ENCODE measurements at regions not wholly inside any gene's neighbourhood (a gene's known extent, or its start where the extent isn't known, plus 50 kb on each side); places are given as distances from the start of the nearest gene placed in this dataset.

DNA sequence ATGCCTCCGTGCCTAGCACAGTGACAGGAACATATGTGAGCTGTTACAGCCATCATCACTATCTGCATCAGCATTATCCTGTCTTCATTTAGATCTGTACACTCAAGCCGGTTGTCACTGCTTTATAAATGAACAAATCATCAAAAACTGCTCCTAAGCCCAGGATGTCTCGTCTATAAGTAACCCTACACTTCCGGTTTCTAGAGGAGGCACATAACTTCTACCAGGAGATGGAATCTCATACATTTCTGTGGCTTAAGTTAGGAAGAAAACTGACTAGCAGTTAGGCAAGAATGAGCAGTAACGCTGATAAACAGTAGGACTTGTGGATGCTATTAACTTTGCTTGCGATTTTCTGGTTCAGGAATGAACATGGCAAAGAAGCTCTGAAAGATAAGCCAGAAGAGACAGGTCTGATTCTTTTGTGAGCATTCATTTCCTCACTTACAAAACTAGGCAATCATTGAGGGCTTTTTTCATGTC, 1199.2 kb downstream of the SORCS3 start:
- H3K27me3 ChIP-seq (ENCODE audit: control insufficient read depth in 3 of 3, insufficient read depth in 3 of 3, low read length in 2 of 3), result no peaks in the 10 kb centered on the region
- H3K27ac ChIP-seq (ENCODE audit: low read depth in 1 of 2, low read length in 1 of 2), result no peak overlapping the region
- no peak overlapping the region for H3K9ac ChIP-seq (ENCODE audit: insufficient read depth in 1 of 2, low read length in 2 of 2)
- no peaks in the 10 kb centered on the region for H3K36me3 ChIP-seq (ENCODE audit: control insufficient read depth in 4 of 4, insufficient read depth in 4 of 4, low read length in 4 of 4)
- 63 to 75% methylated on average over 6 of the region's 6 CpGs for WGBS, 2 donors
- H3K9me3 ChIP-seq (ENCODE audit: control insufficient read depth in 4 of 4, insufficient read depth in 3 of 4, low read length in 3 of 4), result no peaks in the 10 kb centered on the region
- DNase-seq (peak in 1 of 3 donors; percentile 4), ATAC-seq (ENCODE audit: insufficient read depth, low FRiP score) (no peak)
- no peaks in the 10 kb centered on the region for H3K4me1 ChIP-seq (ENCODE audit: control insufficient read depth in 5 of 5, insufficient read depth in 5 of 5, low read length in 5 of 5)
- TF ChIP-seq, protein P1, sequence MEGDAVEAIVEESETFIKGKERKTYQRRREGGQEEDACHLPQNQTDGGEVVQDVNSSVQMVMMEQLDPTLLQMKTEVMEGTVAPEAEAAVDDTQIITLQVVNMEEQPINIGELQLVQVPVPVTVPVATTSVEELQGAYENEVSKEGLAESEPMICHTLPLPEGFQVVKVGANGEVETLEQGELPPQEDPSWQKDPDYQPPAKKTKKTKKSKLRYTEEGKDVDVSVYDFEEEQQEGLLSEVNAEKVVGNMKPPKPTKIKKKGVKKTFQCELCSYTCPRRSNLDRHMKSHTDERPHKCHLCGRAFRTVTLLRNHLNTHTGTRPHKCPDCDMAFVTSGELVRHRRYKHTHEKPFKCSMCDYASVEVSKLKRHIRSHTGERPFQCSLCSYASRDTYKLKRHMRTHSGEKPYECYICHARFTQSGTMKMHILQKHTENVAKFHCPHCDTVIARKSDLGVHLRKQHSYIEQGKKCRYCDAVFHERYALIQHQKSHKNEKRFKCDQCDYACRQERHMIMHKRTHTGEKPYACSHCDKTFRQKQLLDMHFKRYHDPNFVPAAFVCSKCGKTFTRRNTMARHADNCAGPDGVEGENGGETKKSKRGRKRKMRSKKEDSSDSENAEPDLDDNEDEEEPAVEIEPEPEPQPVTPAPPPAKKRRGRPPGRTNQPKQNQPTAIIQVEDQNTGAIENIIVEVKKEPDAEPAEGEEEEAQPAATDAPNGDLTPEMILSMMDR (IDR thresholded peaks at IDR 0.05; ENCODE audit: control extremely low read depth, extremely low read depth), result no peak
- H3K4me3 ChIP-seq, result no peak overlapping the region

DNA sequence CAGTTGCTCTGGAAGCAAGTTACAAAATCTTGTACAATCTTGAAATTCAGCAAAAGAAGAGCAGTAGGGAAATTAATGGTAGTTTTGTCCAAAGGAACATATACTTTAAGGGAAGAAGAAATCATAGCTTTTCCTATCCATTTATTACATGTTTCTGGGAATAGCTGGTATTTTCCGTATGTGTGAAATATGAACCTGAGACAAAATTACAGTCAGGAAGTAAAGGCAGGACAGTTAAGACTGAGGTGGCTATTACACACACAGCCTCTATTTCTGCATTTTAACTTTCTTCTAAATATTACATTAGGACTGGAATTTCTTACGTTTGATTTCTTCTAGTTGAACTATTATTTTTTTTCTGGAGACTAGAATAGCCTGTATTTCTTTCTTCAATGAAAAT, 1197.3 kb downstream of the SORCS3 start:
- Histone ChIP-seq H3K27me3 (ENCODE audit: control insufficient read depth in 3 of 3, insufficient read depth in 3 of 3, low read length in 2 of 3) (no peaks in the 10 kb centered on the region), H3K36me3 (ENCODE audit: control insufficient read depth in 4 of 4, insufficient read depth in 4 of 4, low read length in 4 of 4) (no peaks in the 10 kb centered on the region), H3K4me1 (ENCODE audit: control insufficient read depth in 5 of 5, insufficient read depth in 5 of 5, low read length in 5 of 5) (no peaks in the 10 kb centered on the region), H3K4me3 (no peak overlapping the region), H3K9me3 (ENCODE audit: control insufficient read depth in 4 of 4, insufficient read depth in 3 of 4, low read length in 3 of 4) (no peaks in the 10 kb centered on the region), H3K9ac (ENCODE audit: insufficient read depth in 1 of 2, low read length in 2 of 2) (no peak overlapping the region), H3K27ac (ENCODE audit: low read depth in 1 of 2, low read length in 1 of 2) (no peak overlapping the region)
- DNase-seq, result no peak
- TF ChIP-seq, protein P1 (IDR thresholded peaks at IDR 0.05; ENCODE audit: control extremely low read depth, extremely low read depth), result no peak
- ATAC-seq (ENCODE audit: insufficient read depth, low FRiP score), result no peak
- 24 to 44% methylated on average over 2 of the region's 2 CpGs for WGBS, 2 donors

- H3K36me3 ChIP-seq (ENCODE audit: control insufficient read depth in 4 of 4, insufficient read depth in 4 of 4, low read length in 4 of 4), result no peaks in the 10 kb centered on the region
- DNase-seq, result peak in 2 of 3 donors; percentile 63 to 69
- H3K4me3 ChIP-seq, result no peak overlapping the region
- H3K9ac ChIP-seq (ENCODE audit: insufficient read depth in 1 of 2, low read length in 2 of 2), result no peak overlapping the region
- TF ChIP-seq, protein P1 (IDR thresholded peaks at IDR 0.05; ENCODE audit: control extremely low read depth, extremely low read depth), result no peak
- 20 to 34% methylated on average over 2 of the region's 2 CpGs for WGBS, 2 donors
- H3K4me1 ChIP-seq (ENCODE audit: control insufficient read depth in 5 of 5, insufficient read depth in 5 of 5, low read length in 5 of 5), result no peaks in the 10 kb centered on the region
- ATAC-seq (ENCODE audit: insufficient read depth, low FRiP score), result no peak
- H3K27ac ChIP-seq (ENCODE audit: low read depth in 1 of 2, low read length in 1 of 2), result no peak overlapping the region
- H3K9me3 ChIP-seq (ENCODE audit: control insufficient read depth in 4 of 4, insufficient read depth in 3 of 4, low read length in 3 of 4), result no peaks in the 10 kb centered on the region
- H3K27me3 ChIP-seq (ENCODE audit: control insufficient read depth in 3 of 3, insufficient read depth in 3 of 3, low read length in 2 of 3), result no peaks in the 10 kb centered on the region
Measured at GRCh38 chr10:105837951-105838350, 1196.9 kb downstream of the SORCS3 start.

Measured in lung (tissue), 11 donors.